ENCODE measurements at regions not wholly inside any gene's neighbourhood (a gene's known extent, or its start where the extent isn't known, plus 50 kb on each side); places are given as distances from the start of the nearest gene placed in this dataset.

DNA sequence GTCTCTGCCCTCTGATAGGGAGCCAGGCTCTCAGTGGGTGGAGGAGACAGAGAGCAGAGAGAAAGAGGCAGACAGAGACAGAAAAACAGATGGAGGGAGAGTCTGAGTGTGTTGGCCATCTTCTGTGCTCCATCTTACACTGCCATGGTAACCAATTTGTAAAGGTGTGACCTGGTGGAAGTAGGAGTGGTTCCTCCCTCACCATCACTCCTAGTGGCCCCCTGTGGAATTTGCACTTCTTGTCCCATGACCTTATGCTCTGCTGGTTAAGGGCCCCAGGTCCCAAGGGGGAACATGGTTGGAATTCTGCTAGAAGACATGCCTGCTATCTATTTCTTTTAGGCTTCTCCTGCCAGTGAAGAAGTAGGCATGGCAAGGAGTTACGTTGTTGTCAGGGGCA, 376.7 kb upstream of the CCDC196 start:
- H3K27me3 ChIP-seq (ENCODE audit: insufficient read depth, low read depth) = no peaks in the 10 kb centered on the region
- no peaks in the 10 kb centered on the region for H3K79me2 ChIP-seq (ENCODE audit: insufficient read depth, low read depth)
- no peak overlapping the region for H2AFZ ChIP-seq (ENCODE audit: low read depth)
- no peak overlapping the region for H3K4me3 ChIP-seq (IDR thresholded peaks at IDR 0.05; ENCODE audit: insufficient read depth, low read depth, low read length)
- H3K4me1 ChIP-seq (ENCODE audit: low read depth, poor library complexity, severe bottlenecking) = no peaks in the 10 kb centered on the region
- H3K27ac ChIP-seq = no peak overlapping the region
- no peak for TF ChIP-seq CTCF (conservative IDR thresholded peaks at IDR 0.05; ENCODE audit: low read depth, low read length)
- H4K20me1 ChIP-seq (ENCODE audit: insufficient read depth) = no peaks in the 10 kb centered on the region
- H3K9ac ChIP-seq = no peak overlapping the region
- no peaks in the 10 kb centered on the region for H3K36me3 ChIP-seq (ENCODE audit: insufficient read depth)
- no peak overlapping the region for H3K4me2 ChIP-seq

GRCh38 chr14:66111891-66112290, 374.3 kb upstream of the CCDC196 start:
- Histone ChIP-seq H3K4me1 (ENCODE audit: low read depth, poor library complexity, severe bottlenecking) (no peaks in the 10 kb centered on the region), H3K4me3 (IDR thresholded peaks at IDR 0.05; ENCODE audit: insufficient read depth, low read depth, low read length) (no peak overlapping the region), H3K79me2 (ENCODE audit: insufficient read depth, low read depth) (no peaks in the 10 kb centered on the region), H3K27me3 (ENCODE audit: insufficient read depth, low read depth) (no peaks in the 10 kb centered on the region), H4K20me1 (ENCODE audit: insufficient read depth) (no peaks in the 10 kb centered on the region), H3K4me2 (no peak overlapping the region), H3K9ac (no peak overlapping the region), H2AFZ (ENCODE audit: low read depth) (no peak overlapping the region), H3K27ac (no peak overlapping the region), H3K36me3 (ENCODE audit: insufficient read depth) (no peaks in the 10 kb centered on the region)
- TF ChIP-seq CTCF (conservative IDR thresholded peaks at IDR 0.05; ENCODE audit: low read depth, low read length) = no peak

DNA sequence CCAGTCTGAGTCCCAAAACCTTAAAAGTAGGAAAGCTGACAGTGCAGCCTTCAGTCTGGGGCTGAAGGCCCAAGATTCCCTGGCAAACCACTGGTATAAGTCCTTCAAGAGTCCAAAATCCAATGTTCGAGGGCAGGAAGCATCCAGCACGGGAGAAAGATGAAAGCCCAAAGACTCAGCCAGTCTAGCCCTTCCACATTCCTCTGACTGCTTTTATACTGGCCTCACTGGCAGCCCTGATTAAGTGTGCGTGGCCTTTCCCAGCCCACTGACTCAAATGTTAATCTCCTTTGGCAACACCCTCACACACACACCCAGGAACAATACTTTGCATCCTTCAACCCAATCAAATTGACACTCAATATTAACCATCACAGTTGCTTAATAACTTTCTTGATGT, 372.1 kb upstream of the CCDC196 start:
- Histone ChIP-seq H3K4me2 (no peak overlapping the region), H3K27ac (no peak overlapping the region), H3K9ac (no peak overlapping the region), H4K20me1 (ENCODE audit: insufficient read depth) (no peaks in the 10 kb centered on the region), H3K4me3 (IDR thresholded peaks at IDR 0.05; ENCODE audit: insufficient read depth, low read depth, low read length) (no peak overlapping the region), H3K27me3 (ENCODE audit: insufficient read depth, low read depth) (no peaks in the 10 kb centered on the region), H3K79me2 (ENCODE audit: insufficient read depth, low read depth) (no peaks in the 10 kb centered on the region), H3K4me1 (ENCODE audit: low read depth, poor library complexity, severe bottlenecking) (no peaks in the 10 kb centered on the region), H3K36me3 (ENCODE audit: insufficient read depth) (no peaks in the 10 kb centered on the region), H2AFZ (ENCODE audit: low read depth) (no peak overlapping the region)
- TF ChIP-seq CTCF (conservative IDR thresholded peaks at IDR 0.05; ENCODE audit: low read depth, low read length) = no peak

DNA sequence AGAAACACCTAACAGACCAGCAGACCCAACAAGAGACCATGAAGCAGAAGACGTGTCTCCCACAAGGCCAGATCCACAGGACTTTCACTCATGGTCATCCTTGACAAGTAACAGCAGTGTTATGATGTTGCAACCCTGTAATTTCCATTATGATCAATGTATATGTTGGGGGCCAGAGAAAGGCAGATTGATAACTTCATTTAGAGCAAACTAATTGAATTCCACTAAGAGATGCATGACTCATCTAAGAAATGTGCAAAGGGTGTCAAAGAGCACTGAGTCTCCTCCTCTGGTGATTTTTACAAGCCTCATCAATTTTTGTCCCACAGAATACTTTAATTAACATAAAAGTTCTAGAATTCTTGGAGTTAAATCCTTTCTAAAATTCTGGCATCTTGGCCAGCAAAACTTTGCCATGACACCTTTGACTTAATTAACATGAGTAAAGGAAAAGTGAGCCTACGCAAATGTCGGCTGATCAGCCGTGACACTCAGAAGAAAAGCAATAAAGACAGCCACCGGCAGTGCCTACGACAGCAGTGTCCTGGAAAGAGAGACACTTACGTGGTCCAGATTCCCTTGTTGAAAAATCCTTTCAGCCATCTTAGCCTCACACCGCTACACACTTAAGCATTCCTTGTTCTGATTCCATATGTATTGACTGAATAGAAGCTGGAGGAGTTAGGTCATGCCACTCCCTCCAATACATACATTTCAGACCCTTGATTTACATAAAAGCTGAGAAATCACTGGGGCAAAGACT, 370.2 kb upstream of the CCDC196 start:
- Histone ChIP-seq H3K36me3 (ENCODE audit: insufficient read depth) (no peaks in the 10 kb centered on the region), H3K4me1 (ENCODE audit: low read depth, poor library complexity, severe bottlenecking) (no peaks in the 10 kb centered on the region), H2AFZ (ENCODE audit: low read depth) (no peak overlapping the region), H3K79me2 (ENCODE audit: insufficient read depth, low read depth) (no peaks in the 10 kb centered on the region), H4K20me1 (ENCODE audit: insufficient read depth) (no peaks in the 10 kb centered on the region), H3K4me2 (no peak overlapping the region), H3K4me3 (IDR thresholded peaks at IDR 0.05; ENCODE audit: insufficient read depth, low read depth, low read length) (no peak overlapping the region), H3K27ac (no peak overlapping the region), H3K27me3 (ENCODE audit: insufficient read depth, low read depth) (no peaks in the 10 kb centered on the region), H3K9ac (no peak overlapping the region)
- no peak for TF ChIP-seq CTCF (conservative IDR thresholded peaks at IDR 0.05; ENCODE audit: low read depth, low read length)

Measured in KMS-11 (cell line).